ENCODE measurements at regions not wholly inside any gene's neighbourhood (a gene's known extent, or its start where the extent isn't known, plus 50 kb on each side); places are given as distances from the start of the nearest gene placed in this dataset.

GRCh38 chr19:5215431-5215830 is 125.2 kb downstream of the PTPRS start:
- TF ChIP-seq CTCF (IDR thresholded peaks at IDR 0.05) (no peak), POLR2A (IDR thresholded peaks at IDR 0.05) (no peak), POLR2AphosphoS5 (IDR thresholded peaks at IDR 0.05) (no peak)

Measured in gastroesophageal sphincter (tissue), 3 donors.